ENCODE measurements at regions not wholly inside any gene's neighbourhood (a gene's known extent, or its start where the extent isn't known, plus 50 kb on each side); places are given as distances from the start of the nearest gene placed in this dataset.

DNA sequence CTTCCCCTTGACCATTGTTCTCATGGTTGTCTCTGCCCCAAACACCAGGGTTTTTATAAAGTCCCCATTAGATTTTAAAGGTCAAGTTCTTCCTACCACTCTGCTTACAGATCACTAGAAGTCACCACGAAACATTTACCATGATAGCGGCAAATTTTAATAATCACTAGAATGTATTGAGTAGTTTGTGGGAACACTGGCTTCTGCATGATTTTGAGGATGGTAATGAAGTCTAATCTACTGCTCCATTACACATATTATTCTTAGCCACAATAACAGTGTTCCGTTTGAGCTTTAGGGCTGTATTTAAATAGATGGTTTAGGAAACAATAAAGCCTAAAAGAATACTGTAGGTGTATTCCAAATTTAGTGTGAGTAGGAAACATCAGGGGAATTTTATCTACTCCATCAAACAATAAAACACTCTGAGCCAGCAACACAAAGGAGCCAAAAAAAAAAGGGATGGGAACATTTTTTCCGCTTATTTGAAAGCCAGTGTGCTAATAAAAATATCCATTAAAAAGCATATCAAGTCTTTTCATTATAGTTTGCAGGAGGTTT is 49.7 kb downstream of the KLF12 start:
- WGBS, 10 experiments = 71 to 100% (median 100%) methylated on average over 1 to 4 of the region's 4 CpGs; no CpG with 5 or more reads in 2 of the 10 experiments
- H3K27ac ChIP-seq = no peak overlapping the region
- no peak overlapping the region for H3K4me3 ChIP-seq
- ATAC-seq (replicated peaks in 6 of 8) = no peak
- in situ Hi-C loops (cut with MboI; ENCODE audit: low pct_unique_long_range_greater_than_20kb in 2 of 9, low sequenced_read_pairs in 9 of 9, unreplicated experiment in 9 of 9) = no loop called here
- H3K4me1 ChIP-seq (replicated peaks in 1 of 2) = no peaks in the 10 kb centered on the region

DNA sequence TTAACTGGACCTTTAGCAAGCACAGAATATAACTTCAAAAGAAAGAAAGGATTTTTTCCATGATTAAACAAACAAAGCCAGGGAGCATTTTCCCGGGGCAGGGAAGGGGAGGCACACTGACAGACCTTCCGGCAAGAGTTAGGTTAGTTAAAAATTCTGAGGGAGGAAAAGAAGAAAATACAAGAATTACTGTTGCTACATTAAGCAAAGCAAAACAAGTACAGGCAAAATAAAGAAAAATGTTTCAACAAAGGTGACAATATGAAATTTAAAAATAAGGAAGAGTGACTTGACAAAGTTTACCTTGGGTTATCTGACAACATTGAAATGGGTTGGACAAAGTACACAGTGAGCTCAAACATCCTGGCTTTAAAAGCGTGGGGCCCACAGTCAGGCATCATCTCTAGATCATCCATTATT is 51.5 kb downstream of the KLF12 start:
- 50 to 94% (median 75%) methylated on average over 1 to 3 of the region's 3 CpGs for WGBS, 10 experiments
- ATAC-seq (replicated peaks in 6 of 8) = no peak

GRCh38 chr13:74080762-74081161 is 53.4 kb downstream of the KLF12 start:
- in situ Hi-C loops (cut with MboI; ENCODE audit: low pct_unique_long_range_greater_than_20kb in 2 of 9, low sequenced_read_pairs in 9 of 9, unreplicated experiment in 9 of 9) = no loop called here
- WGBS, 10 experiments = 57 to 100% (median 100%) methylated on average over 1 of the region's 1 CpG; no CpG with 5 or more reads in 4 of the 10 experiments
- H3K4me1 ChIP-seq (replicated peaks in 1 of 2) = no peaks in the 10 kb centered on the region
- no peak overlapping the region for H3K27ac ChIP-seq
- no peak for ATAC-seq (replicated peaks in 6 of 8)
- no peak overlapping the region for H3K4me3 ChIP-seq

More for the DNA sequence above, 51.5 kb downstream of the KLF12 start:
- no peak overlapping the region for H3K27ac ChIP-seq
- H3K4me3 ChIP-seq = no peak overlapping the region
- no peaks in the 10 kb centered on the region for H3K4me1 ChIP-seq (replicated peaks in 1 of 2)
- in situ Hi-C loops (cut with MboI; ENCODE audit: low pct_unique_long_range_greater_than_20kb in 2 of 9, low sequenced_read_pairs in 9 of 9, unreplicated experiment in 9 of 9) = no loop called here

- H3K27ac ChIP-seq = no peak overlapping the region
- ATAC-seq (replicated peaks in 6 of 8) = no peak
- in situ Hi-C loops (cut with MboI; ENCODE audit: low pct_unique_long_range_greater_than_20kb in 2 of 9, low sequenced_read_pairs in 9 of 9, unreplicated experiment in 9 of 9) = no loop called here
Observed at GRCh38 chr13:74077792-74078191, 56.4 kb downstream of the KLF12 start.

GRCh38 chr13:74077375-74077774 is 56.8 kb downstream of the KLF12 start:
- 33 to 100% (median 89%) methylated on average over 1 to 2 of the region's 2 CpGs for WGBS, 10 experiments
- H3K4me1 ChIP-seq (replicated peaks in 1 of 2) = peaks cover 0 to 4% of the 10 kb centered on the region in 2 donors
- H3K27ac ChIP-seq = no peak overlapping the region
- ATAC-seq (replicated peaks in 6 of 8) = no peak
- in situ Hi-C loops (cut with MboI; ENCODE audit: low pct_unique_long_range_greater_than_20kb in 2 of 9, low sequenced_read_pairs in 9 of 9, unreplicated experiment in 9 of 9) = no loop called here
- H3K4me3 ChIP-seq = no peak overlapping the region

More at GRCh38 chr13:74077792-74078191, 56.4 kb downstream of the KLF12 start:
- no peak overlapping the region for H3K4me3 ChIP-seq
- H3K4me1 ChIP-seq (replicated peaks in 1 of 2) = peaks cover 0 to 4% of the 10 kb centered on the region in 2 donors
- whole genome bisulfite sequencing, 10 experiments = 33 to 100% (median 60%) methylated on average over 1 to 2 of the region's 2 CpGs; no CpG with 5 or more reads in 1 of the 10 experiments

DNA sequence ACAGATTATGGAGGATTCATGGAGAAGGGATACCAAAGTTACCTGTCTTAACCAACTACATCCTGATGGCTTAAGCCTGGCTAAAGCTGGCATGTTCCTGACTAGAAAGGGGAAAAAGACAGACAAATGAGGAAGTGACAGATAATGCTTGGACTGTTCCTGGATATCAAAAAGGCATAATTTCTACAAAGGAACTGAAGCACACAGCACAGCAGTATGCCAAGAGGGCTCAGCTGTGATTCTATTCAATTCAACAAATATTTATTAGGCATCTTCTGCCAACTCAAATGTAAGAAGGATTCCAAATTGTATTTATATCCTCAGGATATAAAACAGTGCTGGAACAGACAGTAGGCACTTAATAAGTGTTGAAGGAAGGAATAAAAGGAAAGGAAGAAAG is 59.5 kb downstream of the KLF12 start:
- Histone ChIP-seq H3K4me3 (no peak overlapping the region), H3K4me1 (replicated peaks in 1 of 2) (peaks cover 0 to 4% of the 10 kb centered on the region in 2 donors), H3K27ac (no peak overlapping the region)
- peak in 1 of 8 experiments; percentile 72 for ATAC-seq (replicated peaks in 6 of 8)
- in situ Hi-C loops (cut with MboI; ENCODE audit: low pct_unique_long_range_greater_than_20kb in 2 of 9, low sequenced_read_pairs in 9 of 9, unreplicated experiment in 9 of 9) = no loop called here

DNA sequence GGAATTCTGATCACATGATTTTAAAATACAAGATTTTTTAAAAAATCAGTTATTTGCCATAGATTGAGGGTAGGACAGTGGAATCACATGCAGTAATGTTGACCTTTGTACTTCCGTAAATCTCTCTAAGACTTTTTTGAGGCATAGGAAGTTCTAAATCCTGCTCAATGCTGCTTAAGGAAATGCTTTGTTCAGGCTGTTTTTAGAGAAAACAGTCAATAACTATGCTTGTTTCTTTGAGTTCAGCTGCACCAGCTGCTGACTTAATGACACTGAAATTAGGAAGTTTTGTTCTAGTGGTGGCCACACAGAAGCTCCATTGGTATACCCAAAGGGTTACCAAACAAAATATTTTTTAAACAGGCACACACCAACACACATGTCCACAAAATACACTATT is 60.9 kb downstream of the KLF12 start:
- in situ Hi-C loops (cut with MboI; ENCODE audit: low pct_unique_long_range_greater_than_20kb in 2 of 9, low sequenced_read_pairs in 9 of 9, unreplicated experiment in 9 of 9) = no loop called here
- Histone ChIP-seq H3K4me3 (no peak overlapping the region), H3K4me1 (replicated peaks in 1 of 2) (peaks cover 0 to 4% of the 10 kb centered on the region in 2 donors), H3K27ac (no peak overlapping the region)
- no peak for ATAC-seq (replicated peaks in 6 of 8)
- WGBS, 10 experiments = 89 to 100% (median 100%) methylated on average over 1 of the region's 1 CpG; no CpG with 5 or more reads in 1 of the 10 experiments

DNA sequence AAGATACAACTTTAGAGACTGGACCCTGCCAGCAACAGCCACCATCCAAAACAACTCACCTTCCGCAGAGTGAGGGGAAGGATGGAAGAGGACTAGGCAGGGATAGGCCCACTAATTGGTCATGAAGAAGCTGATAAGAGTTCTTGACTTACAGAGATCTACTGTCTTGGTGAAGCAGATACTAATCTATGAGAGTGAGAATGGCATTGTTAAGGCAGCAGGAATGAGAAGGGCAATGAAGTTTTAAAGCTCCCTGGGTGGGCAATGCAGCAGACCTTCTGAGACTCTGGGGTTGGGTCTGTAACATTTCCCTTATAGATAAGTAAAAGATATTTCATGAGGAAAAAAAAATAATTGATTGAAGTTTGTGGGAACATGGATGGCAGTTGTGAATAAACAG is 63.7 kb downstream of the KLF12 start:
- 100% methylated on average over 1 of the region's 1 CpG; no CpG with 5 or more reads in 5 of the 10 experiments for WGBS, 10 experiments
- peaks cover 0 to 4% of the 10 kb centered on the region in 2 donors for H3K4me1 ChIP-seq (replicated peaks in 1 of 2)
- H3K27ac ChIP-seq = no peak overlapping the region
- H3K4me3 ChIP-seq = no peak overlapping the region
- no peak for ATAC-seq (replicated peaks in 6 of 8)
- in situ Hi-C loops (cut with MboI; ENCODE audit: low pct_unique_long_range_greater_than_20kb in 2 of 9, low sequenced_read_pairs in 9 of 9, unreplicated experiment in 9 of 9) = no loop called here

DNA sequence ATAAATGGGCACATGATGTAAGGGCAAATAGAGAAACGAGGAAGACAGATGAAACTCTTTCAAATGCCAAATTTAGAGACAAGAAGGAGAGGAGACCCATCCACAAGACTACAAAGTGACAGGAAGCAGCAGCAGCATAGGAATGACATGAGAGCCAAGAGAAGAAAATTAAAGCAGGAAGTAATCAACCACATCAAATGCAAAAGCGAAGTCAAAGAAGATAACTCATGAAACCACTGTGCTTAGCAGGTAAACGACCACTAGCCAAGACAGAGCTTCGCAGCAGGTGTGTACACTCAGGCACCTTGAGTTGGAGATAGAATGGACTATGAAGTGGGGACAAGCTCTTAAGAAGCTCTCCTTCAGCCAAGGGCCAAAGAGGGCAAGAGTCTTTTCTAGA is 64.1 kb downstream of the KLF12 start:
- H3K27ac ChIP-seq = no peak overlapping the region
- peaks cover 0 to 4% of the 10 kb centered on the region in 2 donors for H3K4me1 ChIP-seq (replicated peaks in 1 of 2)
- WGBS, 10 experiments = 48 to 97% (median 88%) methylated on average over 2 to 4 of the region's 4 CpGs; no CpG with 5 or more reads in 2 of the 10 experiments
- no peak for ATAC-seq (replicated peaks in 6 of 8)
- H3K4me3 ChIP-seq = no peak overlapping the region
- in situ Hi-C loops (cut with MboI; ENCODE audit: low pct_unique_long_range_greater_than_20kb in 2 of 9, low sequenced_read_pairs in 9 of 9, unreplicated experiment in 9 of 9) = no loop called here

GRCh38 chr13:74068471-74068870 is 65.7 kb downstream of the KLF12 start:
- no peak overlapping the region for H3K27ac ChIP-seq
- WGBS, 10 experiments = 88 to 100% (median 97%) methylated on average over 1 to 7 of the region's 7 CpGs; no CpG with 5 or more reads in 1 of the 10 experiments
- no peak overlapping the region for H3K4me3 ChIP-seq
- peaks cover 0 to 7% of the 10 kb centered on the region in 2 donors for H3K4me1 ChIP-seq (replicated peaks in 1 of 2)
- in situ Hi-C loops (cut with MboI; ENCODE audit: low pct_unique_long_range_greater_than_20kb in 2 of 9, low sequenced_read_pairs in 9 of 9, unreplicated experiment in 9 of 9) = no loop called here
- no peak for ATAC-seq (replicated peaks in 6 of 8)

- H3K4me3 ChIP-seq = no peak overlapping the region
- in situ Hi-C loops (cut with MboI; ENCODE audit: low pct_unique_long_range_greater_than_20kb in 2 of 9, low sequenced_read_pairs in 9 of 9, unreplicated experiment in 9 of 9) = no loop called here
- 70 to 100% (median 85%) methylated on average over 1 to 2 of the region's 2 CpGs; no CpG with 5 or more reads in 2 of the 10 experiments for WGBS, 10 experiments
- H3K4me1 ChIP-seq (replicated peaks in 1 of 2) = peaks cover 6 to 13% of the 10 kb centered on the region in 2 donors
- no peak overlapping the region for H3K27ac ChIP-seq
- no peak for ATAC-seq (replicated peaks in 6 of 8)
Observed at GRCh38 chr13:74067818-74068217, 66.4 kb downstream of the KLF12 start.

DNA sequence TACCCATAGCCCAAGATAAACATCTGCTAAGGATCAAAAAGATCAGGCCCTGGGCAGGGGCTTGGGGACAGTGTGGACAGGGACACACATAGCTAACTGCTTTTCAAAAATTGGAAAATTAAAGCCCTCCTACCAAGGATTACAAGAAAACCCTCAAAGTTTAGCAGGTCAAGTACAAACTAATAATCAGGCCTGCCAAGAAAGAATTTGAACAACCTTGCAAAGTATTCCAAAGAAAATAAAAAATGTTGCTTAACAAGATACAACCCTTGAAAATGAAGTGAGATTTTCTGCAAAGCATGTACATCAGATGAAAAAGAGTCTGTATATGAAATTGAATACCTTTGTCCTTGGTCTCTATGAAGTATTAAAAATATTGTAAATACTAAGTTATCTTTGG is 67.3 kb downstream of the KLF12 start:
- in situ Hi-C loops (cut with MboI; ENCODE audit: low pct_unique_long_range_greater_than_20kb in 2 of 9, low sequenced_read_pairs in 9 of 9, unreplicated experiment in 9 of 9) = no loop called here
- H3K4me1 ChIP-seq (replicated peaks in 1 of 2) = peaks cover 14 to 22% of the 10 kb centered on the region in 2 donors
- ATAC-seq (replicated peaks in 6 of 8) = no peak
- no peak overlapping the region for H3K4me3 ChIP-seq
- H3K27ac ChIP-seq = no peak overlapping the region

DNA sequence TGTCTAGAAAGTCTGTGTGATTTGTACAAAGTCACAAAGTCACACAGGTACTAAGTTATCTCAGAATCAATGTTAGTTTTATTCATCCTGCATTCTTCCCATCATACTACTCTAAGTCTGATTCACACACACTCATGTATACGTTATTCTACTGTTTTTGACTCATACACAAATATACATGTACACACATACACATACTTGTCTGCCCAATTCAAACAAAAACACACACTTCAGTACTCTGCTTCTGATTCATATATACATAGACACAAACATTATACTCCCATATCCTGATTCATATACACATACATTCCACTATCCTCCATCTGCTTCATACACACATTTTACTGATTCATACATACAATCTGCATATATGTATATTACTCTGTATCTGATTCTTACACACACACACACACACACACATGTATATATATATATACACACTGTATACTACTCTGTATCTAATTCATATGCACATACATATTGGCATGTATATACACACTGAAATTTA is 69.3 kb downstream of the KLF12 start:
- Histone ChIP-seq H3K27ac (no peak overlapping the region), H3K4me1 (replicated peaks in 1 of 2) (peaks cover 20 to 26% of the 10 kb centered on the region in 2 donors), H3K4me3 (no peak overlapping the region)
- WGBS, 10 experiments = 0 to 100% (median 73%) methylated on average over 1 of the region's 1 CpG
- in situ Hi-C loops (cut with MboI; ENCODE audit: low pct_unique_long_range_greater_than_20kb in 2 of 9, low sequenced_read_pairs in 9 of 9, unreplicated experiment in 9 of 9) = no loop called here
- ATAC-seq (replicated peaks in 6 of 8) = peak in 2 of 8 experiments; percentile 16 to 73

DNA sequence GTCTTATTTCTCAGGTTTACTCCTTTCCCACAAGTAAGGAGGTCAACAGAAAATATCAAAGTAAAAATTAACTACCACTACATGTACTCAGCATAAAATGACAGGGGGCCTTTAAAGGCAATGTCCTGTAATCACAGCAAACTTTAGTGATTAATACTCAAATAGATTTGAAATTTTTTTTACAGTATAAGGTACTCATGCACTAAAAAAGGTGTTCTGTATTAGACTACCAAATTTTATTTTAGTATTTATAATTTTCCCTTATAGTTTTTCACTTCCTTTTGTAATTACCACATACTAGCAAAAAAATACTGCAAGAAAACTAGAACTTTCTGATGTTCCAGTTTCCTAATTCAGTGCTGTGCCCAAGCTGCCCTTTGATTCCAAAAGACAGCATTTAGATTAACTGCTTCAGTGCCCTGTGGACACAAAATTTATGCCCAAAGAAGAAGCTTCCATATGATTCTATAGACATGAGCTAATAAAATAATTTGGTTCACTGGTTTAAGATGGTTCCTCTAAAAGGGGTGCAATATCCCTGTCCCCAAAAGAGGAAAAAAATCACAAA is 70.6 kb downstream of the KLF12 start:
- no peak overlapping the region for H3K4me3 ChIP-seq

More for the DNA sequence above, 70.6 kb downstream of the KLF12 start:
- in situ Hi-C loops (cut with MboI; ENCODE audit: low pct_unique_long_range_greater_than_20kb in 2 of 9, low sequenced_read_pairs in 9 of 9, unreplicated experiment in 9 of 9) = no loop called here
- no peak for ATAC-seq (replicated peaks in 6 of 8)
- Histone ChIP-seq H3K27ac (no peak overlapping the region), H3K4me1 (replicated peaks in 1 of 2) (peaks cover 20 to 26% of the 10 kb centered on the region in 2 donors)
